ENCODE measurements at regions not wholly inside any gene's neighbourhood (a gene's known extent, or its start where the extent isn't known, plus 50 kb on each side); places are given as distances from the start of the nearest gene placed in this dataset.

- intact Hi-C loops (cut with micrococcal nuclease): no loop called here
- Mint-ChIP-seq H3K36me3 (ENCODE audit: low read depth) (no peaks in the 10 kb centered on the region), H3K4me1 (ENCODE audit: low read depth) (no peaks in the 10 kb centered on the region), H3K27me3 (ENCODE audit: insufficient read depth) (no peaks in the 10 kb centered on the region), H3K9me3 (no peaks in the 10 kb centered on the region), H3K4me3 (no peak overlapping the region), H3K27ac (no peak overlapping the region)
- DNase-seq (ENCODE audit: low spot score): no peak
Observed at GRCh38 chr12:87775051-87775450, 254.2 kb downstream of the C12orf50 start.

DNA sequence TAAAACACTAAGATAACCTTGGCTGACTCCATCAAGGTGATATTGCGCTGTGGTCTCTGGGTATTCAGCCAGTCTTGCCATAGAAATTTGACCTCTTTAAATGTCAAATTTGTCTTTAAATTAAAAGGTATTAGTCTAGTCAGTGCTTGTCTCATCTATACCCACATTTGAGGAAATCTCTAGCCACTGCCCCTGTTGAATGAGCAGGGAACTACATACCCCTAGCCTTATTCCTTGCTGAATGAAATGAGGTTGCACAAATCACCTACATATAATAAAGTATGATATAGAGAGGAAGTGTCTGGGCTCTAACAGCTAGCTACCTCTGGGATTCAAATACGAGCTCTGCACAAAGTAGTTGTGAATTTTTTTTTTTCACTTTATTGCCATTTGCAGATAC lies 256.8 kb downstream of the C12orf50 start:
- H3K4me3 Mint-ChIP-seq: no peak overlapping the region
- no peaks in the 10 kb centered on the region for H3K9me3 Mint-ChIP-seq
- no peak overlapping the region for H3K27ac Mint-ChIP-seq
- DNase-seq (ENCODE audit: low spot score): no peak
- intact Hi-C loops (cut with micrococcal nuclease): no loop called here
- H3K27me3 Mint-ChIP-seq (ENCODE audit: insufficient read depth): no peaks in the 10 kb centered on the region
- no peaks in the 10 kb centered on the region for H3K4me1 Mint-ChIP-seq (ENCODE audit: low read depth)
- H3K36me3 Mint-ChIP-seq (ENCODE audit: low read depth): no peaks in the 10 kb centered on the region

DNA sequence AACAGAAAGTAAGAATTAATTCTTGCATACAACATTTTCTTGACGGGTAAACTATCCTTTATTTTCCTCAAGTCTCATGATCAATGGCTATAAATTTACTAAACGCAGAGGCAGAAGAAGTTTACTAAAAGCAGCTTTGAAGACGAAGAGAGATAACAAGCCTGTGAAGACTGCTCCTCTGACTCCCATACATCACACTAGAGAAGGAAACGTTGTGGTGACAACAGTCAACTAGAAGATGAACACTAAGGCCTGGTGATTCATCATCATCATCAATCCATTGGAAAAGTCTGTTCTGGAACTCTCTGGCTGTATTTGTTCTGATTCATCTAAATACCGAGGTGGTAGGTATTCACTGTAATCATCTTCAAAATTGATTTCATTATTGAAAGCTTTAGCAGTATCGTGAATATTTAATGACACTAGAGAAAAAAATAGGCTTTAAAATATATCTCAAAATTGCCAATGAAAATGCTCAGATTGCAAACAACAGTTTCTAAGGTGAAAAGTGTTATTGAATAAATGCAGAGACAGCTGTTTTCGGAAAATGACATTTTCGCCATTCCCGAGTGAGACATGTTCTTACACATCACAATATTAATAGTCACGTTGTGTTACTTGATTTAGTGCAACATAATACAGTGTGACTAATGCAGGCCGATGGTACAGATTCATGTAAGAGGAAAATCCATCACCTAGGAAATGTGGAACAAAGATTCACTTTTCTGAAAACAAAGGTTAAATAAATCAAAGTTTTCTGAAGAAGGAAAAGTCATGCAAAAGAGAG lies 260.5 kb downstream of the C12orf50 start:
- no peak for DNase-seq (ENCODE audit: low spot score)
- Mint-ChIP-seq H3K4me1 (ENCODE audit: low read depth) (no peaks in the 10 kb centered on the region), H3K9me3 (no peaks in the 10 kb centered on the region), H3K4me3 (no peak overlapping the region), H3K27ac (no peak overlapping the region), H3K27me3 (ENCODE audit: insufficient read depth) (no peaks in the 10 kb centered on the region), H3K36me3 (ENCODE audit: low read depth) (no peaks in the 10 kb centered on the region)
- intact Hi-C loops (cut with micrococcal nuclease): no loop called here

DNA sequence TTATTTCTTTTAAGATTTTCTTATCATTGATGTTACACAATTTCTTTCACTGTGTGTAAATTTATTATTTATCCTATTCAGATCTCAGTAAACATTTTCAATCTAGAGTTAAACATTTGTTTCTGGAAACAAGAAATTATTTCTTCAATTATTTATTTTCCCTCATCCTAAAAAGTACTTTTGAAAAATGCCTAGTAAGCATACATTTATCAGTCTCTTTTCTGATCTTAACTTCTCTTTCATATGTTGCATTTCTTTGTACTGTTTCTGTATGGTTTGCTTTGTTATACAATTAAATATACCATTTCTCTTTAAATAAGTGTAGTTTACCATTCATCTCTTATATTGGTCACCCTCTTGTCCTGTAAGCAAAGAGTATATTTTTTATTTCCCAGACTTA lies 263.2 kb downstream of the C12orf50 start:
- no peak for DNase-seq (ENCODE audit: low spot score)
- H3K9me3 Mint-ChIP-seq: no peaks in the 10 kb centered on the region
- H3K27me3 Mint-ChIP-seq (ENCODE audit: insufficient read depth): no peaks in the 10 kb centered on the region

DNA sequence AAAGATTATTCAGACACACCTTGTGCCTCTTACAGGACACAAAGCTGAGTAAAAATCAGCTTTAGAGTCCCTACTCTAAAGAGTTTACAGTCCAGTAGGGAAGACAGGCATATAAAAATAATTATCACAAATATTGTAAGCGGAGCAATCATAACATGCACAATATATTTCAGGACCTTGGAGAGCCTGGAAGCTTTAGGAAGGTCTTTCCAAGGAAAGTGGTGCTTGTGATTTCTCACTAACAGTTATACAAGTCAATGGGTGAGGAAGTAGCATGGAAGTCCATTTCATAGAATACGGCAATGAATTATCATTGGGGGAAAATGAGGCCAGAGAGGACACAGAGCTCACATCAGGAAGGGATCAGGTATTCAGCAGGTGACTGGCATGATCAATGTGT lies 268.3 kb downstream of the C12orf50 start:
- no peak for DNase-seq (ENCODE audit: low spot score)
- intact Hi-C loops (cut with micrococcal nuclease): no loop called here
- Mint-ChIP-seq H3K27ac (no peak overlapping the region), H3K9me3 (peaks cover 3% of the 10 kb centered on the region), H3K4me1 (ENCODE audit: low read depth) (no peaks in the 10 kb centered on the region), H3K36me3 (ENCODE audit: low read depth) (no peaks in the 10 kb centered on the region), H3K4me3 (no peak overlapping the region), H3K27me3 (ENCODE audit: insufficient read depth) (no peaks in the 10 kb centered on the region)

More for the DNA sequence above, 263.2 kb downstream of the C12orf50 start:
- no peaks in the 10 kb centered on the region for H3K36me3 Mint-ChIP-seq (ENCODE audit: low read depth)
- H3K4me1 Mint-ChIP-seq (ENCODE audit: low read depth): no peaks in the 10 kb centered on the region
- intact Hi-C loops (cut with micrococcal nuclease): no loop called here
- no peak overlapping the region for H3K4me3 Mint-ChIP-seq
- H3K27ac Mint-ChIP-seq: no peak overlapping the region

DNA sequence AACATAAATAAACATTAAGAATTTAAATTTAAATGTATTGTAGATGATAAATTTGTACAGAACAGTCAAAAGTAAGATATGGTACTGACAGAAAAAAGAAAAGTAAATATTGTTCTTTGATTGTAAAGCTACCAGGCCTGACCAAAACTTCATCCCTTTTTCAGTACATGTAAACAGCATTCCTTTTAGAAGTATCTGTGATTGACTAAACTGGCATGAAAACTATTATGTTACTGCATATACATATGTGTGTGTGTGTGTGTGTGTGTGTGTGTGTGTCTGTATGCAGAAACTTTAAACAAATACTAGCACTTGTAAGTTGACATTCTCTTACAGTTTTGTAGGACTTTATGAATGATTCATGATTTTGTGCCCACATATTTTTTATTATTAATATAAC lies 270.9 kb downstream of the C12orf50 start:
- Mint-ChIP-seq H3K4me1 (ENCODE audit: low read depth) (no peaks in the 10 kb centered on the region), H3K27ac (no peak overlapping the region), H3K9me3 (peaks cover 3% of the 10 kb centered on the region), H3K36me3 (ENCODE audit: low read depth) (no peaks in the 10 kb centered on the region), H3K4me3 (no peak overlapping the region), H3K27me3 (ENCODE audit: insufficient read depth) (no peaks in the 10 kb centered on the region)
- intact Hi-C loops (cut with micrococcal nuclease): no loop called here
- DNase-seq (ENCODE audit: low spot score): no peak

DNA sequence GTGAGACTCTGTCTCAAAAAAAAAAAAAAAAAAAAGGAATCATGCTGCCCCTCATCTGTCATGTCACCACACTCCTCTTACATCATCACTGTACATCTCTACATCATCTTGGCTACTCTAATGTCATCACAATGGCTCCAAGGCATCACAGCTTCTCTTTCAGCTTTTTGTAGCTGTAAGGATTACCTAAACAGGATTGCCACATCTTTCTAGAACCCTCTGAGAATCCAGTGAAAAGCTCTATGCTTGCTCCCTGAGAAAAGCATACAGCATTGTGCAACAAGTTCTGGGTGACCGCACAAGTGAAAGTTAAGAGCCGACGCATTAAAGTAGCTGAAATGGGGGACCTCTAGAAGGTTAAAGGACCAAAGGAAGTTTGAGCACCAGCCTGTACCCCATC lies 272.5 kb downstream of the C12orf50 start:
- H3K4me3 Mint-ChIP-seq: no peak overlapping the region
- no peaks in the 10 kb centered on the region for H3K36me3 Mint-ChIP-seq (ENCODE audit: low read depth)
- no peaks in the 10 kb centered on the region for H3K27me3 Mint-ChIP-seq (ENCODE audit: insufficient read depth)
- peaks cover 3% of the 10 kb centered on the region for H3K9me3 Mint-ChIP-seq
- no peak overlapping the region for H3K27ac Mint-ChIP-seq
- no peak for DNase-seq (ENCODE audit: low spot score)
- intact Hi-C loops (cut with micrococcal nuclease): no loop called here
- H3K4me1 Mint-ChIP-seq (ENCODE audit: low read depth): no peaks in the 10 kb centered on the region

DNA sequence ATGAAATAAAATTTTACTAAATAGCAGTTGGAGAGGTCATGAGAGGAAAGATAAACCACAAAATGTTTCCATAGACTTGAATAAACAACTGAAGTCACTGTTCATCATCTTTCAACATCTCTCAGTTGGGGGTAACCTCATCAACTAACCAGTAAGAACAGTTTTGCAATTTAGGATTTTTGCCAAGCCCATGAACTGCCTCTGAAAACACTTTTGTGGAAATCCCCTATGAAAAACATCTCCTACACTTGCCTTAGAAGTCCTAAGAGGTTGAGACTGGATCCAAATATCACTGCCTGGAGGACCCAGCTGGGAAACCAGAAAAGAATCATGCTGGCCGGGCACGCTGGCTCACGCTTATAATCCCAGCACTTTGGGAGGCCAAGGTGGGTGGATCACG lies 273.1 kb downstream of the C12orf50 start:
- no peaks in the 10 kb centered on the region for H3K27me3 Mint-ChIP-seq (ENCODE audit: insufficient read depth)
- H3K9me3 Mint-ChIP-seq: peaks cover 3% of the 10 kb centered on the region
- intact Hi-C loops (cut with micrococcal nuclease): no loop called here
- no peaks in the 10 kb centered on the region for H3K36me3 Mint-ChIP-seq (ENCODE audit: low read depth)
- no peaks in the 10 kb centered on the region for H3K4me1 Mint-ChIP-seq (ENCODE audit: low read depth)
- H3K4me3 Mint-ChIP-seq: no peak overlapping the region
- DNase-seq (ENCODE audit: low spot score): no peak
- no peak overlapping the region for H3K27ac Mint-ChIP-seq

DNA sequence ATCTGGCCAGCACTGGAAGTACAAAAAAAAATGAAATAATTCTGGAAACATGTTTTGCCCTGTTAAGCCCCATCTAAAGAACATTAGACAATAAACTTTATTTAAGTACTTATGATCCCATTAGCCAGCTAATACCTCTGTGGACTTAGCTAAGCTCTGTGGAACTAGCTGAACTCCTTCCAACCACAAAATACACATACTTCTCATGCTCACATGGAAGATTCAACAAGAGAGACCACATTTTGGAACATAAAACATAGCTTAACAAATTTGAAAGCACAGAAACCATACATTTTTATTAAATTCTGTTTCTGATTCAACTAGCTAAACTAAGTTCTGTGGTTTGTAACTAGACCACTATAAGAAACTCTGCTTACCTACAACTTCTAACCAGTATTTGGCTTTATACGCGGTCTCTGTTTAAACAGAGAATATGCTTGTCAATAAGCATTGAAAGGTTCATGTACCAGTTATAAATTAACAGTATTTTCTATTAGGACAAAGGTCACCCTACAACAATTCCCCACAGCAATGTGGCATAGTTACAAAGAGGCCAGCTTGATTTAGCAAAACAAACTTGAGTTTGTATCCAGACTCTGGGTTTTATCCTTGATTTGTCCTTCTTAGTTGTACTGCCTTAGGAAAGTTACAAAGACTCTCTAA lies 300.1 kb downstream of the C12orf50 start:
- no peaks in the 10 kb centered on the region for H3K4me1 Mint-ChIP-seq (ENCODE audit: low read depth)
- H3K4me3 Mint-ChIP-seq: no peak overlapping the region
- intact Hi-C loops (cut with micrococcal nuclease): no loop called here
- H3K27me3 Mint-ChIP-seq (ENCODE audit: insufficient read depth): no peaks in the 10 kb centered on the region
- no peaks in the 10 kb centered on the region for H3K9me3 Mint-ChIP-seq
- H3K27ac Mint-ChIP-seq: no peak overlapping the region
- no peak for DNase-seq (ENCODE audit: low spot score)
- no peaks in the 10 kb centered on the region for H3K36me3 Mint-ChIP-seq (ENCODE audit: low read depth)

DNA sequence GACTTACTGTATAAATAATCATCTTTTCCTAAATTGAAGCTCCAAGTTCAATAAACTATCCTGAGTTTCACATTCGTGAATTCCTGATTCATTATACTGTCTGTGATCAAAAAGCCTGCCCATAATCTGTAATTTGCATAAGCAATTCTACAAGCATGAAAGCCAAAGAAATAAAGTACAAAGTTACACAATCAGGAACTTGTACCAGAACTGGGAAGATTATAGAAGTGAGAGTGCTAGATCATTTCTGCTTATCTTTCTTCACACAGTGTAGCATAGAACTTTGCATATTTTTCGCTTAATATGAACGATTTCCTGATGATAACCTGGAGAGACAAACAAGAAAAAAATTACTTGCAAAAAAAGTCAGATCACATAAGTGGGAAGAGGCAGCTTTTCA lies 308.2 kb downstream of the C12orf50 start:
- Mint-ChIP-seq H3K27me3 (ENCODE audit: insufficient read depth) (no peaks in the 10 kb centered on the region), H3K27ac (no peak overlapping the region), H3K4me1 (ENCODE audit: low read depth) (no peaks in the 10 kb centered on the region), H3K9me3 (no peaks in the 10 kb centered on the region), H3K36me3 (ENCODE audit: low read depth) (no peaks in the 10 kb centered on the region), H3K4me3 (no peak overlapping the region)
- intact Hi-C loops (cut with micrococcal nuclease): no loop called here
- no peak for DNase-seq (ENCODE audit: low spot score)

- Mint-ChIP-seq H3K9me3 (peaks cover 8% of the 10 kb centered on the region), H3K36me3 (ENCODE audit: low read depth) (no peaks in the 10 kb centered on the region), H3K27ac (no peak overlapping the region), H3K4me1 (ENCODE audit: low read depth) (no peaks in the 10 kb centered on the region), H3K4me3 (no peak overlapping the region), H3K27me3 (ENCODE audit: insufficient read depth) (no peaks in the 10 kb centered on the region)
- intact Hi-C loops (cut with micrococcal nuclease): no loop called here
- no peak for DNase-seq (ENCODE audit: low spot score)
Observed at GRCh38 chr12:87704374-87704773, 324.8 kb downstream of the C12orf50 start.

DNA sequence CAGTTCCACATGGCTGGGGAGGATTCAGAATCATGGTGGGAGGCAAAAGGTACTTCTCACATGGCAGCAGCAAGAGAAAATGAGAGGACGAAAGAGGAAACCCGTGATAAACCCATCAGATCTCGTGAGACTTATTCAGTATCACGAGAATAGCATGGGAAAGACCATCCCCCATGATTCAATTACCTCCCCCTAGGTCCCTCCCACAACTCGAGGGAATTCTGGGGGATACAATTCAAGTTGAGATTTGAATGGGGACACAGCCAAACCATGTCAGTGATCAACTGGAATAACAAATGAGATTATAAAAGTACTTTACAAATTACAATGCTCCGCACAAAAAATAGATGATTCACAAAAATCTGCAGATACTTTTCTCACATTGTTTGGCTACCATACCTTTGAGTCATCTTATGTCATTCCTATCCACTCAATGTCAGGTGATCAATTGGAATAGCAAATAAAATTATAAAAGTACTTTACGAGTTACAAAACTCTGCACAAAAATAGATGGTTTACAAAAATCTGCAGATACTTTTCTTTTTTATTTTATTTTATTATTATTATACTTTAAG lies 338.9 kb downstream of the C12orf50 start:
- no peak overlapping the region for H3K4me3 Mint-ChIP-seq
- H3K9me3 Mint-ChIP-seq: no peaks in the 10 kb centered on the region
- intact Hi-C loops (cut with micrococcal nuclease): no loop called here
- no peaks in the 10 kb centered on the region for H3K27me3 Mint-ChIP-seq (ENCODE audit: insufficient read depth)
- DNase-seq (ENCODE audit: low spot score): no peak
- H3K4me1 Mint-ChIP-seq (ENCODE audit: low read depth): no peaks in the 10 kb centered on the region
- no peaks in the 10 kb centered on the region for H3K36me3 Mint-ChIP-seq (ENCODE audit: low read depth)
- H3K27ac Mint-ChIP-seq: no peak overlapping the region

GRCh38 chr12:87689196-87689595 lies 340.0 kb downstream of the C12orf50 start:
- intact Hi-C loops (cut with micrococcal nuclease): no loop called here
- Mint-ChIP-seq H3K27ac (no peak overlapping the region), H3K4me1 (ENCODE audit: low read depth) (no peaks in the 10 kb centered on the region), H3K36me3 (ENCODE audit: low read depth) (no peaks in the 10 kb centered on the region), H3K4me3 (no peak overlapping the region), H3K9me3 (no peaks in the 10 kb centered on the region), H3K27me3 (ENCODE audit: insufficient read depth) (no peaks in the 10 kb centered on the region)
- no peak for DNase-seq (ENCODE audit: low spot score)

Data from activated T-helper 1 cell treated with anti-CD3 and anti-CD28 coated beads, Interleukin-12 subunit alpha, Interleukin-12 subunit beta, Interleukin-2, Interleukin-4 antibody, amounts not matched to agents 30 ng/mL and 10 ng/mL and 1 ng/mL, durations not matched to agents 14 hours and 24 hours and 36 hours (primary cell).